Muscle layer of colon (tissue), 2 donors: ENCODE measurements at regions not wholly inside any gene's neighbourhood (a gene's known extent, or its start where the extent isn't known, plus 50 kb on each side); places are given as distances from the start of the nearest gene placed in this dataset.

ENCODE experiments used
- H3K27ac ChIP-seq: one replicate; pipeline ENCODE4 v1.7.0; 2013; ENCODE audit warnings: low read depth, mild to moderate bottlenecking, low read length, moderate library complexity
- H3K27me3 ChIP-seq, 2 donors: one replicate each; pipeline ENCODE4 v1.7.0; 2013; ENCODE audit warnings: low read length in 2 of 2, mild to moderate bottlenecking in 2 of 2; ENCODE audit not compliant: insufficient read depth in 2 of 2, control insufficient read depth in 1 of 2
- H3K36me3 ChIP-seq: one replicate; pipeline ENCODE4 v1.7.0; 2013; ENCODE audit warnings: mild to moderate bottlenecking, low read length; ENCODE audit not compliant: insufficient read depth
- H3K4me1 ChIP-seq: one replicate; pipeline ENCODE4 v1.7.0; 2013; ENCODE audit warnings: mild to moderate bottlenecking, low read length; ENCODE audit not compliant: insufficient read depth
- H3K4me3 ChIP-seq, 2 donors: one replicate each; pipeline ENCODE4 v1.7.0; 2013; ENCODE audit warnings: low read length in 2 of 2, low read depth in 1 of 2, mild to moderate bottlenecking in 1 of 2, moderate library complexity in 1 of 2
- H3K9ac ChIP-seq: one replicate; pipeline ENCODE4 v1.7.0; 2013; ENCODE audit warnings: low read length
- H3K9me3 ChIP-seq: one replicate; pipeline ENCODE4 v1.7.0; 2013; ENCODE audit warnings: mild to moderate bottlenecking, low read length
- donor health status: abdominal sarcoma.
- donor health status: Adenocarcinoma of cecum.

DNA sequence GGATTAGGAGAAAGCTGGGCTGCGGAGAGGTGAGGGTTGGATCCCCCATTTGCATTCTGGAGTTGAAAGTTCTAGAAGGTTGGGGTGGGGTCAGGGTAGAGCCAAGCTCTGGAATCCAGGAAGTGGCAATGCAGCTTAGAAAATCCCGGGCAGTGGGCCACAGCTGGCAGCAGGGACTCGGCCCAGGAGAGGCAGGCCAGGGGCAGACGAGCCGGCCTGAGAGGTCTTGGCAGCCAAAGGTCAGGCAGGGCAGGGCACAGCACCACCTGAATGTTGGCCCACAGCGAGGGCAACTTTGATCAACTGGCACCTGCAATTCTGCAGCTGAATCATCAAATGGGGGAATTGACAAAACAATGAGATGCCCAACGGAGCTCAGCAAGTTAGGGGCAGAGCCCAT, 139.2 kb downstream of the INHBB start:
- Histone ChIP-seq H3K36me3 (no peaks in the 10 kb centered on the region), H3K27me3 (no peaks in the 10 kb centered on the region), H3K4me1 (no peaks in the 10 kb centered on the region), H3K27ac (no peak overlapping the region), H3K9ac (no peak overlapping the region), H3K9me3 (no peaks in the 10 kb centered on the region), H3K4me3 (no peak overlapping the region)

DNA sequence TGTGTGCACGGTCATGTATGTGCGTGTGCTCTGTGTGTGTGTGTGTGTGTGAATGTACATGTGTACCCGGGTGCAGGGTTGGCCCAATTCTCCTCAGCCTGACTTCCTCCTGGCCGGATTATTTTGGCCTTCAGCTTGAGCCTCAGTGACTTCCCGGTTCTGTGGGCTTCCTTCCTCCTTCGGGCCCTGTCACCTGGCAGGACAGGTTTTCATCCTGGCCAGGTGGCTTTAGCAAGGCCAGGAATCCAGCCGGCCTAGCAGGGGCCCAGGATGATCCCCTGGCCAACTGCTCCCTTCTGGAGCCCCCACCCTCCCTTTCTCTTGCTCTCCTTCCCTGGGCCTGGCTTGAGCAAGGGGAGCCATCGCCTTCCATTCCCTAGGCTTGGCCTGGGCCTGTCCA, 140.5 kb downstream of the INHBB start:
- no peaks in the 10 kb centered on the region for H3K4me1 ChIP-seq
- H3K27me3 ChIP-seq, result no peaks in the 10 kb centered on the region
- H3K27ac ChIP-seq, result no peak overlapping the region
- no peak overlapping the region for H3K4me3 ChIP-seq
- no peaks in the 10 kb centered on the region for H3K36me3 ChIP-seq
- H3K9me3 ChIP-seq, result no peaks in the 10 kb centered on the region
- no peak overlapping the region for H3K9ac ChIP-seq

DNA sequence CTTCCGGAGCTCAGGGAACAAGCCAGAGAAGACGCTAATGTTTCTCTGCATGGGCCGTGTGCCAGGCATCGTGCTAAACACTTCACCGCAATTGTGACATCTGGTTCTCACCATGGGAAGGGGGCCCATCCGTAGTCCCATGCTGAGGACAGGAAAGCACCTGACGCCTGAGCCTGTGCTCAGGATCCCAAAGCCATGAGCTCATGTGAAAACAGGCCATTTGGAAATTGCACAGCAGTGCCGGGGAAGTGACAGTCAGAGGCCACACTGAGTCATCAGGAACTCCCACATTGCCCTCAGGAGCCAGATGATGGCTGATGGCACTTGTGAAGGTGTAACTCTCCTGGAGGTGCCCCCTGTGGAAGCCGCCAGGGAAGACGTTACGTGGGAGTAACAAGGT, 141.0 kb downstream of the INHBB start:
- Histone ChIP-seq H3K4me3 (no peak overlapping the region), H3K9me3 (no peaks in the 10 kb centered on the region), H3K27ac (no peak overlapping the region), H3K27me3 (no peaks in the 10 kb centered on the region), H3K36me3 (no peaks in the 10 kb centered on the region), H3K4me1 (no peaks in the 10 kb centered on the region), H3K9ac (no peak overlapping the region)

DNA sequence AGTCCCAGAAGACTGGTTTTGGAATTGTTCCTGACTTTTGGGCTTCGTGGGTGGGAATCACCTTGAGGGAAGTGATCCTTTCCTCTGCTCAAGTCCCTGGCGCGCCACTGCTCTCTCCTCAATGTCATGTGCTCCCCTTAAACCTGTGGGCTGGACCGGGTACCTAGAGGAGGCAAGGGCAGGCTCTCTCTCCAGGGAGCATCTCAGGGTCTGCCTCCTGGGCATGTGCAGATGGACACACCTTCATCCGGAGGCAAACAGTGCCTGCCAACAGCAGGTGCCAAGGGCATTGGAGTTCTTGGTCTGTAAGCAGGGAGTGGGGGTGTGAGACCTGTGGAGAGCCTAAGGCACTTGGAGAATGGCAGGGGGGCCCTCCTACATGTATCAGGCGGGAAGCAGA, 142.6 kb downstream of the INHBB start:
- no peak overlapping the region for H3K9ac ChIP-seq
- H3K27me3 ChIP-seq, result no peaks in the 10 kb centered on the region
- H3K9me3 ChIP-seq, result no peaks in the 10 kb centered on the region
- H3K36me3 ChIP-seq, result no peaks in the 10 kb centered on the region
- H3K27ac ChIP-seq, result no peak overlapping the region
- H3K4me3 ChIP-seq, result no peak overlapping the region
- no peaks in the 10 kb centered on the region for H3K4me1 ChIP-seq

DNA sequence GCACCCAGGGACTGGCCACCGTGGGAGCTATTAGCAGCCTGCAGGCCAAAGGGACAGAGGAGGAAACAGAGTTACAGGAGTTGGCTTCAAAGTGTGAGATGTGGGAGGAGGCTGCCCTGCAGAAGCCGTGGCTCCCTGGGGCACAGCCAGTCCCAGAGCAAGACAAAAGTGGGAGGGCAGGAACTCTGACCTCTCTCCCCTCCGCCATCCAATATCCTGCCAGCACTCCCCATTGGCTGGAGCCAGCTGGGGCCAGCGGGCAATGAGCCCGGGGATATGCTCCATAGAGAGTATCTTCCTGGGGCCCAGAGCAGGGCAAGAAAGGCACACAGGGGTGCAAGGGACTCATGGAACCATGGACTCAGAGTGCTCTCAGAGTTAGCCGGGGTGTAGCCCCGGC, 143.1 kb downstream of the INHBB start:
- Histone ChIP-seq H3K36me3 (no peaks in the 10 kb centered on the region), H3K9me3 (no peaks in the 10 kb centered on the region), H3K27me3 (no peaks in the 10 kb centered on the region), H3K4me1 (no peaks in the 10 kb centered on the region), H3K9ac (no peak overlapping the region), H3K27ac (no peak overlapping the region), H3K4me3 (no peak overlapping the region)

DNA sequence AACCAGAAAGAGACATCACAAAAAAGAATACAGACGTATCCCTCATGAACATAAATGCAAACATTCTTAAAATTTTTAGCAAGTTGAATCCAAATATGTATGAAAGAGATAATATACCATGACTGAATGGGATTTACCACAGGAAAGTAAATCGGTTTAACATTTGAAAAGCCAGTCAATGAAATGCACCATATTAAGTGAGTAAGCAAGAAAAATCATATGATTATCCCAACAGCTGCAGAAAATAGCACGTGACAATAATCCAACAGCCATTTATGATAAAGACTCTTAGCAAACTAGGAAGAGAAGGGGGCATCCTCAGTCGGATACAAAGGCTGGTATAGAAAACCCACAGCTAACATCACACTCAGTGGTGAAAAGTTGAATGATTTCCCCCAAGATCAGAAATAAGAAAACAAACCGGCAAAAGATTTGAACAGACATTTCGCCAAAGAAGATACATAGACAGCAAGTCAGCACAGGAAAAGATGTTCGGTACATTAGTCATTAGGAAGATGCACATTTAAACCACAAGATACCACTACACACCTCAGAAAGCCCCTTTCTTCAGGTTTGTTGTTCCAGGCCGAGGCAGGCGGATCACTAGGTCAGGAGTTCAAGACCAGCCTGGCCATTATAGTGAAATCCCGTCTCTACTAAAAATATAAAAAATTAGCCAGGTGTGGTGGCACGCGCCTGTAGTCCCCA, 144.3 kb downstream of the INHBB start:
- Histone ChIP-seq H3K4me3 (no peak overlapping the region), H3K9ac (no peak overlapping the region), H3K4me1 (no peaks in the 10 kb centered on the region), H3K27me3 (no peaks in the 10 kb centered on the region), H3K36me3 (no peaks in the 10 kb centered on the region), H3K9me3 (no peaks in the 10 kb centered on the region), H3K27ac (no peak overlapping the region)

DNA sequence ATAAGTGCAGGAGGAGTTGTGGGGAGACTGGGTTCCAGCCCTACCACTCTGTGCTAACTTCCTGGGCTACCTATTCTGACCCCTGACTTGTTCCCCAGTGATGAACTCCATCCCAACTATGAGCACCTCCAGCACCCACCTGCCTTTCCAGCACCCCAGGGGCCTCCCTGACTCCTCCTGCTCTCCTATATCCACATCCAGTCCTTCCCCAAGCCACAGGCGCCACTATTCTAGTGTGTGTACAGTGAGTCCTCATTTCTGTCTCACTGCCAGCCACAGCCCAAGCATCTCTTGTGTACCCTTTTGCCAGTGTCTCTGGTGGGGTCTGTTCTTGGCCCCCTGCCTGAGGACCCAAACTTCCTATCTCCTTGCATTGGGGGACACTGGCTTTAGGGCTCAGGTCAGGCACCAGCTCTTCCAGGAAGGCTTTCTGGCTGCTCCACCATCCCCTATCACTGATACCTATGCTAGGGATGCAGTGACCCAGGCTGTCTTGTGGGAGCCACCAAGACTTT, 145.2 kb downstream of the INHBB start:
- no peaks in the 10 kb centered on the region for H3K27me3 ChIP-seq
- no peak overlapping the region for H3K9ac ChIP-seq
- no peaks in the 10 kb centered on the region for H3K9me3 ChIP-seq
- no peak overlapping the region for H3K4me3 ChIP-seq
- no peaks in the 10 kb centered on the region for H3K36me3 ChIP-seq
- no peak overlapping the region for H3K27ac ChIP-seq
- no peaks in the 10 kb centered on the region for H3K4me1 ChIP-seq

DNA sequence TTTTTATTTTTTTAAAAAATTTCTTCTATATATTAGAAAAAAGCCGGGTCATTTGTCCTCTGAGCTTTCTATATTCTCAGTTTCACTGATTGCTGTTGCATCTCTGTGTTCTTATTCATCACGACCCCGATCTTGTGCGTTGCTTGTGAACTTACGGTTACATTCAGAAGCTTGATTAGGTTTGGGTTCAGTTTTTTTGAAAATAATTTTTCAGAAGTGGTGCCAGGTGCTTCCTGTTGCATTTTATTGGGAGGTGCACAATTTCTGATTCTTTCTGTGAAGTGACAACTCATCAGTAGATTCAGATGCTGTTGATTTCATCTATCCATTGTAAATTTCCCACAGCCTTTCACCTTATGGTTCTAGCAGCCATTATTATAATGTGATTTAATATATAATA, 147.3 kb downstream of the INHBB start:
- Histone ChIP-seq H3K9ac (no peak overlapping the region), H3K4me3 (no peak overlapping the region), H3K4me1 (no peaks in the 10 kb centered on the region), H3K27me3 (no peaks in the 10 kb centered on the region), H3K36me3 (no peaks in the 10 kb centered on the region), H3K27ac (no peak overlapping the region), H3K9me3 (no peaks in the 10 kb centered on the region)

DNA sequence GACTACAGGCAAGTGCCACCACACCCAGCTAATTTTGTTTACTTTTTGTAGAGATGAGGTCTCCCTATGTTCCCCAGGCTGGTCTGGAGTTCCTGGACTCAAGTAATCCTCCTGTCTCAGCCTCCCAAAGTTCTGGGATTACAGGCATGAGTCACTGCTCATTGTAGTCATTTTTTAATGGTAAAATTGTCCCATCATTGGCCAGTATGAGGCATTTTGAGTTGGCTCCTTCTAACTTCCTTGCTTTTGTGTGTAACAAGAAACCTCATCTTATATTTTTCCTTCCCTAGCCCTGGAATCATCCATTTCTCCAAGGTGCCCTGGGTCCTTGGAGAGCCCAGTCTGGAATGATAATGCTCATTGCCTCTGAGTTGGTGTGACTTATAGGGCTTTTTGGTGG, 148.5 kb downstream of the INHBB start:
- H3K4me3 ChIP-seq, result no peak overlapping the region
- no peaks in the 10 kb centered on the region for H3K27me3 ChIP-seq
- H3K27ac ChIP-seq, result no peak overlapping the region
- no peak overlapping the region for H3K9ac ChIP-seq
- H3K9me3 ChIP-seq, result no peaks in the 10 kb centered on the region
- no peaks in the 10 kb centered on the region for H3K36me3 ChIP-seq
- no peaks in the 10 kb centered on the region for H3K4me1 ChIP-seq

DNA sequence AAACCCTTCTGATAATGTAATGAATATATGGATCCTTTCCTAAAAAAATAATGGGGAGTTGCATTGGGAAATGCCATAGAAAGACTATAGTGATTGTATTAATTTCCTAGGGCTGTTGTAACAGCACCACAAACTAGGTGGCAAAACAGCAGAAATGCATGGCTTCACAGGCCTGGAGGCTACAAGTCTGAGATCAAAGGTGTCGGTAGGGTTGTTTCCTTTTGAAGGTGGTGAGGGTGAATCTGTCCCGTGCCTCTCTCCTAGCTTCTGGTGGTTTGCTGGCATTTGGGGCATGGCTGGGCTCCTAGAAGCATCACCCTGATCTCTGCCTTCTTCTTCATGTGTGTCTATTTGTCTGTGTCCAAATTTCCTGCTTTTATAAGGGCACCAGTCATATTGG, 149.7 kb downstream of the INHBB start:
- no peaks in the 10 kb centered on the region for H3K4me1 ChIP-seq
- no peaks in the 10 kb centered on the region for H3K36me3 ChIP-seq
- H3K27me3 ChIP-seq, result no peaks in the 10 kb centered on the region
- no peak overlapping the region for H3K9ac ChIP-seq
- no peak overlapping the region for H3K4me3 ChIP-seq
- no peak overlapping the region for H3K27ac ChIP-seq
- H3K9me3 ChIP-seq, result no peaks in the 10 kb centered on the region

DNA sequence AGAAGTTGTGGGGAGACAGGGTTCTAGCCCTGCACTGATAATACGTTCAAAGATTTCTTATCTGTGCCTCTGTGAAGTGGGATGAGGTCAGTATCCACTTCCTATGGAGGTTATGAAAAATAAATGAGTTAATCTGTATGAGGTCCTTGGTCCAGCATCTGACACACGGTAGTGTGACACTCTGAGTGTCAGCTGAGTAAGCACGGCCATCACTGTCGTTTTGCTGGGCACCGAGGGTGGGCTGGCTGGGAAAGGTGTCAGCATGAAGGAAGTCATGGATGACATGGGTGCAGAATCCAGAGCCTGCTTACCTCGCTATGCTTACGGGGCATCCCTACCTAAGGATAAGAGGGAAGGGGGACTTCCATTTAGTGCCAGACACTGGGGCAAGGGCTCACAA, 150.3 kb downstream of the INHBB start:
- no peak overlapping the region for H3K27ac ChIP-seq
- no peak overlapping the region for H3K4me3 ChIP-seq
- H3K27me3 ChIP-seq, result no peaks in the 10 kb centered on the region
- H3K9me3 ChIP-seq, result no peaks in the 10 kb centered on the region
- no peaks in the 10 kb centered on the region for H3K4me1 ChIP-seq
- no peak overlapping the region for H3K9ac ChIP-seq
- no peaks in the 10 kb centered on the region for H3K36me3 ChIP-seq

DNA sequence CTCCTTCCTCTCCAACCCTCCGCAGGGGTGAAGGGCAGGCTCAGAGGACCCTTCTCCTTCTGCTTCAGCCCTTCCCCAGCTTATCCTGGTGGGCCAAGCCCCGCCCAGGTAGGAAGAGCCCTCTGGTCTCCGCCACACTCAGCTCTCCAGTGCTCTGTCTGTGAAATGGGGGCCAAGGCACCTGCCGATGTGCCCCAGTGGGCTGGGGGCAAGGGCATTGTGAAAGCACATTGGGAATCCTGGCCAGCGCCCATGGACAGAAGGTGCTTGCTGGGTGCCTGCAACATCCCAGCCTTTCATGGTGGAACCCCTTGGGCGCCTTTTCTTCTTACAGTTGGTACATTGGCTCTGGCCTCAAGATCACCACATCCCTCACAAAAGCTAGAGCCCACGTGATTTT, 150.8 kb downstream of the INHBB start:
- Histone ChIP-seq H3K4me3 (no peak overlapping the region), H3K27me3 (no peaks in the 10 kb centered on the region), H3K9me3 (no peaks in the 10 kb centered on the region), H3K36me3 (no peaks in the 10 kb centered on the region), H3K27ac (no peak overlapping the region), H3K9ac (no peak overlapping the region), H3K4me1 (no peaks in the 10 kb centered on the region)
